OCI-LY3 (cell line): ENCODE measurements at regions not wholly inside any gene's neighbourhood (a gene's known extent, or its start where the extent isn't known, plus 50 kb on each side); places are given as distances from the start of the nearest gene placed in this dataset.

ENCODE experiments used
- H2AFZ ChIP-seq: fragments of 200-600, 300-600 bp; shearing (Covaris generic); 2 replicates; pipeline ENCODE4 v1.6.0; 2014; ENCODE audit warnings: antibody characterized with exemption, low read depth, low read length
- H3K27ac ChIP-seq: fragments of 200-600, 300-600 bp; sonication (generic); 2 replicates; pipeline ENCODE4 v1.5.1; 2014; ENCODE audit warnings: mild to moderate bottlenecking, low read length, moderate library complexity, mixed read lengths
- H3K27me3 ChIP-seq: fragments of 200-600, 300-600 bp; sonication (generic); 2 replicates; pipeline ENCODE4 v1.6.1; 2014; ENCODE audit warnings: low read depth, low read length, mixed read lengths
- H3K36me3 ChIP-seq: fragments of 200-600, 300-600 bp; sonication (generic); replicated peaks from 2 replicates; pipeline ENCODE3; 2014; ENCODE audit warnings: low read depth, low read length, mixed read lengths
- H3K4me1 ChIP-seq: fragments of 300-600, 200-600 bp; sonication (generic); 2 replicates; pipeline ENCODE4 v1.6.1; 2014; ENCODE audit warnings: low read length, mixed read lengths
- H3K4me2 ChIP-seq: fragments of 200-600, 300-600 bp; sonication (generic); 2 replicates; pipeline ENCODE4 v1.6.1; 2014; ENCODE audit warnings: low read length, mixed read lengths
- H3K4me3 ChIP-seq: fragments of 300-600, 200-600 bp; sonication (generic); 2 replicates; pipeline ENCODE4 v1.5.1; 2014; ENCODE audit warnings: antibody characterized with exemption, mild to moderate bottlenecking, low read length, moderate library complexity
- H3K79me2 ChIP-seq: fragments of 300-600, 200-600 bp; shearing (Covaris generic); 2 replicates; pipeline ENCODE4 v1.6.1; 2014; ENCODE audit warnings: mild to moderate bottlenecking, low read length, mixed read lengths
- H3K9ac ChIP-seq: fragments of 300-600, 200-600 bp; shearing (Covaris generic); 2 replicates; pipeline ENCODE4 v1.6.0; 2014; ENCODE audit warnings: mild to moderate bottlenecking, low read length, moderate library complexity
- H3K9me3 ChIP-seq: fragments of 200-600, 300-600 bp; shearing (Covaris generic); 2 replicates; pipeline ENCODE4 v1.6.1; 2014; ENCODE audit warnings: low read length, mixed read lengths; ENCODE audit not compliant: insufficient read depth
- H4K20me1 ChIP-seq: fragments of 200-600, 300-600 bp; sonication (generic); 2 replicates; pipeline ENCODE4 v1.6.1; 2016; ENCODE audit warnings: low read length, mixed read lengths; ENCODE audit not compliant: insufficient read depth
- EZH2phosphoT487 ChIP-seq: fragments of 200-600 bp; shearing (Covaris generic); IDR thresholded peaks from 2 replicates; pipeline ENCODE4 v1.6.1; 2018; ENCODE audit warnings: antibody characterized with exemption, mixed run types, low read depth
- TF ChIP-seq, protein P1 (sequence below): fragments of 200-600, 300-600 bp; sonication (generic); IDR thresholded peaks from 2 replicates; pipeline ENCODE4 v1.5.1; 2014; ENCODE audit warnings: antibody characterized with exemption, low read length, low read depth

DNA sequence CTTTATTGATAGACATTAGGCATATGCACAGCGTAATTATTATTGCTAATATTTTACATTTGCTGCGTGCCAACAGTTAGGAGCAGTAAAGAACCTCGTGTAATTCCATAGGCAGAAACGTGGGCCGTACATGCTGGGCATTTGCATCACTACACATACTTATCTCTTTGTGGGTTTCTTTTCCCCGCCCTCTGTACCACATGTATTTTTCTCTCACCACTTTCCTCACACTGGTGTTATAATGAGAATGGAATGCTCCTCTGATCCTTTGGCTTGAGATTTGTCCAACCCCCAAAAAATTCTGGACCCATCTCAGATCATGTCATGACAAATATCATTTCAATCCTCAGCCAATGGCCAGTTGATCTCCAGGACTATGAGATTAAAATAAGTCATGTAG lies 1952.6 kb upstream of the WWC1 start:
- no peaks in the 10 kb centered on the region for H4K20me1 ChIP-seq

DNA sequence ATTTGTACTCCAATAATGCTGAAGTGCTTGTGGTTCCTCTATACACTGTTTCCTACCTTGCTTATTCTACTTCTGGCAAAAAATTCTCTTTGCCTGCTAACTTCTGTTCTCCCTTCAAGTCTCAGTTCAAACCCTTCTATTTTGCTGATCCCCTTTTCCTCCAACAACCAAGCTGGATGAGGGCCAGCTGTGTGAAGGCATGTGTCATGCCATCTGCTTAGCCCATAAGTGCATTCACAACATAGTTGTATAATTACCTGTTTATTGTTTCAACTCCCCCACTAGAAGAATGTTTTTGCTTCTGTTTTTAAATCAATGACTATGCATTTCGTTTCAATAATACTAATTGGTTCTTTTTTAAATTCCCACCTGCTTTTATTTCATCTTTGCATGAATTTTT lies 1951.4 kb upstream of the WWC1 start:
- Histone ChIP-seq H4K20me1 (no peaks in the 10 kb centered on the region), H3K27ac (no peak overlapping the region), H3K4me1 (no peaks in the 10 kb centered on the region), H3K36me3 (no peaks in the 10 kb centered on the region), H3K4me2 (no peak overlapping the region), H3K79me2 (no peaks in the 10 kb centered on the region), H3K4me3 (no peak overlapping the region), H2AFZ (no peak overlapping the region), H3K9ac (no peak overlapping the region), H3K9me3 (no peaks in the 10 kb centered on the region), H3K27me3 (no peaks in the 10 kb centered on the region)
- TF ChIP-seq EZH2phosphoT487 = no peak
- TF ChIP-seq, protein P1, sequence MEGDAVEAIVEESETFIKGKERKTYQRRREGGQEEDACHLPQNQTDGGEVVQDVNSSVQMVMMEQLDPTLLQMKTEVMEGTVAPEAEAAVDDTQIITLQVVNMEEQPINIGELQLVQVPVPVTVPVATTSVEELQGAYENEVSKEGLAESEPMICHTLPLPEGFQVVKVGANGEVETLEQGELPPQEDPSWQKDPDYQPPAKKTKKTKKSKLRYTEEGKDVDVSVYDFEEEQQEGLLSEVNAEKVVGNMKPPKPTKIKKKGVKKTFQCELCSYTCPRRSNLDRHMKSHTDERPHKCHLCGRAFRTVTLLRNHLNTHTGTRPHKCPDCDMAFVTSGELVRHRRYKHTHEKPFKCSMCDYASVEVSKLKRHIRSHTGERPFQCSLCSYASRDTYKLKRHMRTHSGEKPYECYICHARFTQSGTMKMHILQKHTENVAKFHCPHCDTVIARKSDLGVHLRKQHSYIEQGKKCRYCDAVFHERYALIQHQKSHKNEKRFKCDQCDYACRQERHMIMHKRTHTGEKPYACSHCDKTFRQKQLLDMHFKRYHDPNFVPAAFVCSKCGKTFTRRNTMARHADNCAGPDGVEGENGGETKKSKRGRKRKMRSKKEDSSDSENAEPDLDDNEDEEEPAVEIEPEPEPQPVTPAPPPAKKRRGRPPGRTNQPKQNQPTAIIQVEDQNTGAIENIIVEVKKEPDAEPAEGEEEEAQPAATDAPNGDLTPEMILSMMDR = no peak

More for the DNA sequence above, 1952.6 kb upstream of the WWC1 start:
- Histone ChIP-seq H3K9me3 (no peaks in the 10 kb centered on the region), H3K9ac (no peak overlapping the region), H3K36me3 (no peaks in the 10 kb centered on the region), H3K27me3 (no peaks in the 10 kb centered on the region), H2AFZ (no peak overlapping the region), H3K4me1 (no peaks in the 10 kb centered on the region), H3K79me2 (no peaks in the 10 kb centered on the region), H3K4me3 (no peak overlapping the region), H3K4me2 (no peak overlapping the region), H3K27ac (no peak overlapping the region)
- TF ChIP-seq, protein P1 = no peak
- no peak for TF ChIP-seq EZH2phosphoT487

DNA sequence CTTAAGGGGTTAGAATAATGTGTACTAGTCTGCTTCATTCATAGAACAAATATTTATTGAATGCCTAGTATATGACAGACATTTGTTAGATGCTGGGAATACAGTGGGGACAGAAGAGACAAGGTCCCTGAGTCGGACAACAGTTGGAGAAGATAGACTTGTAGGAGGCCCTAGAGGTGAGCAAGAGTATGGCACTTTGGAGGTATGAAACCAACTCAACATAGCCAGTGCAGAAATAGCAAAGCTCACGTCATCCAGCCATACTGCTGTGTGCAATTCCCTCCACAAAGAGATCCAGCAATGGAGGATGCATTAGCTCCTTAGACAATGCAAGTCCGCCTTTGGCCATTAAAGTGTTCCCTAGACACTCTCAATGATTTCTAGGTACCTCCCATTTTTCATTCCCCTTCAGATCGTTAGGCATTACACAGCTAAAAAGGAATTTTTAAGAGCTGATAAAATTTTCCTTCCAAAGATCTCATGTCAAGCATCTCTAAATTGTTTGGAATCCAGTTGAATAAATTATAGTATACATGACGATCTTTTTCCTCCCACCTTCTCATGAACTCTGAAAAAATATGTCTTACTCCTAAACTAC lies 1949.6 kb upstream of the WWC1 start:
- Histone ChIP-seq H3K9me3 (no peaks in the 10 kb centered on the region), H3K9ac (no peak overlapping the region), H3K79me2 (no peaks in the 10 kb centered on the region), H3K4me2 (no peak overlapping the region), H4K20me1 (no peaks in the 10 kb centered on the region), H3K4me3 (no peak overlapping the region), H3K27me3 (no peaks in the 10 kb centered on the region), H3K4me1 (no peaks in the 10 kb centered on the region), H3K36me3 (no peaks in the 10 kb centered on the region), H2AFZ (no peak overlapping the region), H3K27ac (no peak overlapping the region)
- no peak for TF ChIP-seq EZH2phosphoT487
- TF ChIP-seq, protein P1 = no peak

DNA sequence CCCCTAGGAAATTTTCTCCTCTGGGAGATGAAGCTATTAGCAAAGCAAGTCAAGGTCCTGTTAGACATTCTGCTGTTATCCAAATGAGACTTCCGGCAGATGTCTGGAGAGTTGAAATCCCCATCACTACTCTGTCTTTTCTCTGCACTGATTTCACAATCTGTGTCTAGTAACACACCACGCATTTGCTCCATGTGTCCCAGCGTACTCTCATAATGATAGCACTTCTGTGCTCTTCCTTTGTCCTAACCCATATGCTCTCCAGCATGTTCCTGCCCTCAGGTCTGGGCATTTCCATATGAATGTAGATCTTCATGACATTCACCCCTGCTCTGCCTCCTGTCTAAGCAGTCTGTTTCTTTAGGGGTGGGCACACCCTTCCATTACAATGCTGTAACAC lies 1949.0 kb upstream of the WWC1 start:
- H3K9ac ChIP-seq = no peak overlapping the region
- no peak overlapping the region for H2AFZ ChIP-seq
- H4K20me1 ChIP-seq = no peaks in the 10 kb centered on the region
- H3K27ac ChIP-seq = no peak overlapping the region
- H3K4me3 ChIP-seq = no peak overlapping the region
- H3K4me1 ChIP-seq = no peaks in the 10 kb centered on the region
- no peaks in the 10 kb centered on the region for H3K79me2 ChIP-seq
- H3K9me3 ChIP-seq = no peaks in the 10 kb centered on the region
- TF ChIP-seq, protein P1 = no peak
- TF ChIP-seq EZH2phosphoT487 = no peak
- H3K27me3 ChIP-seq = no peaks in the 10 kb centered on the region
- H3K36me3 ChIP-seq = no peaks in the 10 kb centered on the region
- H3K4me2 ChIP-seq = no peak overlapping the region
